ENCODE measurements at regions not wholly inside any gene's neighbourhood (a gene's known extent, or its start where the extent isn't known, plus 50 kb on each side); places are given as distances from the start of the nearest gene placed in this dataset.

GRCh38 chr9:108024604-108025003 lies 535.0 kb upstream of the KLF4 start:
- no peak for DNase-seq

DNA sequence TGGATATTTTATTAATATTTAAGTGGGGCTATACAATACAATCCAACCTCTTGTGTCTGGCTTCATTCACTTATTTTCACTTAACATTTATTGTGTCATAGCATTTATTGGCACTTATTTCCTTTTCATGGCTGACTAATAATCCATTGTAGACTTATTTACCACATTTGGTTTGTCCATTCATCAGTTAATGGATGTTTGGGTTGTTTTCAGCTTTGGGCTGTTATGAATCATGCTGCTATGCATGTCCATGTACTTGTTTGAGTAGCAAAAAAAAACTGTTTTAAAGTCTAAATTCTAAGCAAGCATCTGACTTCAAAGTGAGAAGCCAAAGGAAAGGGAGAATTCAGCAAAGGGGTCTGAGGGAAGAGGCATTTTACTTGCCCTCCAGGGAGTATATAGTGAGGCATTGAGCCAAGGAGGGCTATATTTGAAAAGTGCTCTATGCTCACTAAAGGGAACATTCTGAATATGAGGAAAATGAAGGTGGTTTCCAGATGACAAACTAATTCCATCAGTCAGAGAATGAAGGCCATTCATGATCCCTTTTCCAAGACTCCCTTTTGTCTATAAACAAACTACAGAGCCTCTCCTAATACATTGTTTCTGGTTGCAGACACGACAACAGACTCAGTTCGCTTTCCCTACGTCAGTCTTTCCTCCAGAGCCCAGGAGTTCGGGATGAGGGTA lies 532.8 kb upstream of the KLF4 start:
- DNase-seq: no peak

DNA sequence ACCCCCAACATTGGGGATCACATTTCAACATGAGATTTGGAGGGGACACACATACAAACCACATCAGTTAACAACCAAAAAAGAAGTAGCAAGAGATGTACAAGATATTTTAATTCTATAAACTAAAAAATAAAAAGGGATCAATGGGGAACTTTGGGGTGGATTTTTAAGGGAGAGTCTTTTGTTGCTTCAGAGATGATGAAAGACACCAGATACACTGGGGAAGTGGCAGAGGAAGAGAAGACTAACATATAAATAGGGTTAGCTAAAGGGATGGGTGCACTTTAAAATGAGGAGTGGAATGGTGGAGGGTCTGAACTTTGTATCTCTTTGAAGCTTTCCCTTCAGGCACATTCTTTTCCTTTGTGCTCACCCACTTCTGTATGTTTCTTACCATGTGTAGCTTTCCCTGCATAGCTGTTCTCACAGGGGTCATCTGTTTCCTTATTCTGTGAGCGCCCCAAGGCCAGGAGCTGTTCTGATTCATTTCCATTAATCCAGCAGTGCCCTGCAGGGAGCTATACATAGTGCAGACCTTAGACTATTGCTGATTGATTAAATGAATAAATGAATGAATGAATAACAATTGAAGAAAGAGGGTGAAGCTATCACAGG lies 531.6 kb upstream of the KLF4 start:
- DNase-seq: no peak

GRCh38 chr9:108019821-108020220 lies 530.3 kb upstream of the KLF4 start:
- DNase-seq: no peak

DNA sequence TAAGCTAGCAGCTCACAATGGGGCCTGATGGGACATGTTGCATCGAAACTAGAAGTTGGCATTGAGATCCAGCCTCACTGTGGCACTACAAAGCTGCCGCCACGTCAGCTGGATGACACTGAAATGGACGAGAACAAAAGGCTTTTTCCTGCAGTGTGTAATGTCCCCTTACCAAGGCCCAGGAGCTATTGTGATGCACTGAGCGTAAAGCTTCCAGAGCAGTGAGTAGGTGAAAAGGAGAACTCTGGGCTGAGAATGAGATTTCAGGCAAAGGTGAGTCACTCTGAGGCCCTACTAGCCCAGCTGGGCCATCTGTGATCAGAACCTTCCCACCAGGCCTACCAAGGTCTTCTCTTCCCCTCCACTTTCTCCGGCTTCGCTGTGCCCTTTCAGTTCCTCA lies 528.1 kb upstream of the KLF4 start:
- DNase-seq: no peak

DNA sequence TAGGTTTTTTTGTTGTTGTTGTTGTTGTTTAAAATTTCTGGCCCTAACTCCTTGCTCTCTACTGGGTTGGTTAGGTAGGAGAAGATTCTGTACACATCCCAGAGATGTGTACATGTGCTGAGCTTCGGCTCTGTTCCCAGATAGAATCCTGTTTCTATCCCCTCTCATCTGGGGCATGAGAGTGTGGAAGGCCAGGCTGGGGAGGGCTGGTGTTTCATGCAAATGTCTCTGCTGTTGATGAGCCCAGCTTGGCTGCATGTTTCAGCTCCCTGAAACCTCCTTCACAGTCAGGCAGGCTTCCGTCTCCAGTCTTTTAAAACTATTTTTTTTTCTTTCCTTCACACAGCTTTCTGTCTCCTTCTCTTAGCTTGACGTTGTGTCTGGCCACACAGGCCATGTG lies 526.9 kb upstream of the KLF4 start:
- no peak for DNase-seq

DNA sequence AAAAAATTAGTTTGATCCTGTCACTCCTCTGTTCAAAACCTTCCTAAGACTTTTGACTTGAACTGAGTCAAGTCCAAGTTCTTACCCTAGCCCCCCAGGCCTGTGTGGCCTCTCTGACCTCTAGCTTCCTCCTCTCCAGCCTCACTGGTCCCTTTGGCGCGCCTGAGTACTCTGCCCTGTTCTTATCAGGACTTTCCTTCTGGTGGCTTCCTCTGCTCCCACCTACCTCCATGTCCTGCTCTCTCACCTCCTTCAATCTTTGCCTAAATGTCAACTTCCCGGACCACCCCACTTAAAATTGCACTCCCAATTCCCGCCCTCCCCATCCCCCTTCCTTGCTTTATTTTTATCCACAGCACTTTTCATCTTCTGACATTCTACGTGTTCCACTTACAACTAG lies 526.1 kb upstream of the KLF4 start:
- no peak for DNase-seq

DNA sequence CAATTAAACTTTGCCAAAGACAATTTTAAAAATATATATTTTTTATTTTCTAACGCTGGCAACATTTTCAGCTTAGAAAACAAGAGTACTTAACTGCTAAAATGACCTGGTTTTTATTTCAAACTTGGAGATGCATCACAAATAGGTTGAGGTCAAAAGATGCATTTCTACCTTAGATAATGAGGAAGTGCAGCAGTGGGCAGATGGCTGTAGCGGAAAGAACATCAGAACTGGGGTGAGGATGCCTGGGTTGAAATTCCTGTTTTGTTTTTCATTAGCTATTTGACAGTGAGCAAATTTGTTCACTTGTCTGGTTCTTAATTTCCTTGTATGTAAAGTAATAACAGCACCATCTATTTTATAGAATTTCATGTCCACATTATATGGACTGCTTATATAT lies 524.8 kb upstream of the KLF4 start:
- DNase-seq: no peak

DNA sequence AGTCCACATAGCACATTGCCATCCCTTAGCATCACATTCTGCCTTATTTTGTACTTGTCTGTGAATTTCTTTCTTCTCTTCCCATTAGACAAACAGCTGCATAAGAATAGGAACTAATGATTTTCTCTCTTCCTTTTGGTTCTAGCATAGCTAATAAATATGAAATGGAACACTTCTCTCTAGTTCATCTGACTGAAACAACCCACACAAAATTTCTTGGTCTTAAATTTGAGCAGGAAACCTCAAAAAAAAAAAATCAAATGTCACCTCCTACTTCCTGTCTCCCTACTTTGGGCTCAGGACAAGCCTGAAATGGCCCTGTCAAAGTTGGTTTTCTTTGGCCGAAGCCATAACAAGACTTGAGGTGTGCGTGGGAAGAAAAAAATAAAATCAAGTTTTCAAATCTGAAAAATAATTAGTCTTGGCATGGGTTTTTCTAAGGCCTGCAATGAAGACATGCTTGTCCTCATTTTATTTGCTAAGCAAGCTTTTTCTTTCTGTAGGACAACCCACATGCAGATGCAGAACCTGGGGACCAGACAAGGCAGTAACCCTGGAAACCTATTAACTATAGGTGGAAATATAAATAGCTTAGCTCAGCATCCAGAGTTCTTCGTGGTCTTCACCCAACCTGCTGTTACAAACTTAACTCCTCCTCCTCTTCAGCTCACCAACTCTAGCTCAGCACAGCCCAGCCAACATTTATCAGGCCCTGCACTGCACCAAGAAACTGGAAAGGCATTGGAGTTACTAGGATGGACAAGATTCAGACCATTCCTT lies 523.5 kb upstream of the KLF4 start:
- no peak for DNase-seq

- no peak for DNase-seq
Observed at GRCh38 chr9:108012405-108012804, 522.8 kb upstream of the KLF4 start.

- DNase-seq: no peak
Observed at GRCh38 chr9:108003526-108003925, 514.0 kb upstream of the KLF4 start.

DNA sequence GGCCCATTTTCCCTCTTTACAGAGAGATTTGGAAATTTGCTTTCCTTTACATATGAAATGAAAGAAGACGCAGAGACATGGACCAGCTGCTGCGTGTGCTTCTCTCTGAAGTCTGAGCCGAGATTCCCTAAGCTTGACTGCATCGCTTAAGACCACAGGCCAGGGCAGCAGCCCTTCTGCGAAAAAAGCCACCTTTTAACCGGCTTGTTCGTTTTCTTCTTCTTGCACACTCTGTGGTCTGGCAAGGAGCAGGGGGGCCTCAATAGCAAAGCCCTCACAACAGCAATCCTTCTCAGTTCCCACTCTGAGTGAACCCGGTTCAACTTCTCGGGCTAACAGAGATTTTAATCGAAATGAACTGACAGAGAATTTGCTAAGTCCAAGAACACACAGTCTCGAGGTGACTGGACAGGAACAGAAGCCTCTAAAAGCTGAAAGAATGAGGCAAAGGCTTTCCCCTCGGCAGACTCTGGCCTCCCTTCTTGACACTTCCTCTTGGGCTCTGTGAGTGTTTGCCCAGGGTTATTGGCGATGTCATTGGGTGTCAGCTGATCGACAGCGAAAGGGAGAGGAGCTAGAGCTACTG lies 512.9 kb upstream of the KLF4 start:
- DNase-seq: peak; percentile 40

- no peak for DNase-seq
Observed at GRCh38 chr9:108001237-108001636, 511.7 kb upstream of the KLF4 start.

DNA sequence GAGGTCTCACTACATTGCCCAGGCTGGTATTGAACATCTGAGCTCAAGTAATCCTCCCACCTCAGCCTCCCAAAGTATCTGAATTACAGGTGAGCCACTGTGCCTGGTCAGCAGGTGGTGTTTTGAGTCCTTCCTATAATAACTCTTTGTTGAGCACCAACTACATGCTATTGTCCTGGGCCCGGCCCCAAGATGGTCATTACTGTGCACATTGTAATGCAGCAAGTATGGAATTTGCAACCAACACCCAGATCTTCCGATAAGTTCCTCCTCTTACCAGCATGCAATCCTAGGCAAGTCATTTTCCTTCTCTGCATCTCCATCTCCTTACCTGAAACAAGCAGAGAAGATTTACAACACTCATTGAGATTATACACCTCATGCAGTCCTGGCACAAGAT lies 510.3 kb upstream of the KLF4 start:
- no peak for DNase-seq

GRCh38 chr9:107999011-107999410 lies 509.4 kb upstream of the KLF4 start:
- DNase-seq: no peak

DNA sequence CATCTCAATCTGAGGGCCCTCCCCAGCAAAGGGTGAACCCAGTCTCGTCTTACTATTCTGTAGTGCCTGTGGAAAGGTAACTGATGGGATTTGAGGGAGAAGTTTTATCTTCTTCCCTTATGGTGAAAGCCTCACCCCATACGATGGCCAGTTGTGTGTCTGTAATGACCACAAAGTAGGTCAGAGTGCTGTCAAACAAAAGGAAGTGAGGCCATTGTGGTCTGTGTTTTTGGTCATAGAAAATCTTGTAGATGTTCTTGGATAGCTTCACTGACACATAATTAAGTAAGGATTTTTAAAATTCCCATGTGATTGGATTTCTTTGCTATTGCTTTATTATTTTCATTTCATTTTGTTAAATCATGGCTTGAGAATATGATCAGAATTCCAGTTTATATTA lies 505.1 kb upstream of the KLF4 start:
- no peak for DNase-seq

- DNase-seq: no peak
Observed at GRCh38 chr9:107992271-107992670, 502.7 kb upstream of the KLF4 start.

- DNase-seq: no peak
Observed at GRCh38 chr9:107991581-107991980, 502.0 kb upstream of the KLF4 start.

DNA sequence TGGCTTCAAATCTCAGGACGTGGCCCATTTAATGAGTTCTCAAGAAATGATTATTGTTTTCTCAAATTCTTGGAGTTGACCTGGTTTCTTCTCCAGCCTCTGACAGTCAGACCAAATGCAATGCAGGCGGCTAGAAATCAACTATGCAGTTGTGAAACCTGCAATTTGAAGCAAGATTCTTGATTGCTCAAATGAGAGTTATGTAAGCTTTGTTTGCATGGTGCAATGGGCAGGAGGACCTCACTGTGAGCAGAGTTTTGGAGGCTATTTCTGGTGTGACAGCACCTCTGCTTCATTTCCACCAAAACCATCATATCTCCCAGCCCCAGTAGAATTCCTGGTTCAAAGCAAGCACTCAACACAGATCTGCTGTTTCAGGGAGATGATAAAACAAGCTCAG lies 500.0 kb upstream of the KLF4 start:
- DNase-seq: no peak

- no peak for DNase-seq
Observed at GRCh38 chr9:107989099-107989498, 499.5 kb upstream of the KLF4 start.

- DNase-seq: no peak
Observed at GRCh38 chr9:107984956-107985355, 495.4 kb upstream of the KLF4 start.

- no peak for DNase-seq
Observed at GRCh38 chr9:107983762-107984161, 494.2 kb upstream of the KLF4 start.

GRCh38 chr9:107983181-107983603 lies 493.6 kb upstream of the KLF4 start:
- DNase-seq: no peak
